ENCODE measurements at regions not wholly inside any gene's neighbourhood (a gene's known extent, or its start where the extent isn't known, plus 50 kb on each side); places are given as distances from the start of the nearest gene placed in this dataset.
A peak's percentile ranks its signal among the peaks of the same experiment; 100 is the strongest.

- H3K9me3 ChIP-seq (ENCODE audit: control insufficient read depth, low read length) = no peaks in the 10 kb centered on the region
- no peaks in the 10 kb centered on the region for H3K36me3 ChIP-seq (ENCODE audit: control insufficient read depth in 1 of 2, insufficient read depth in 2 of 2, low read depth in 1 of 2, low read length in 2 of 2)
- H3K4me2 ChIP-seq (ENCODE audit: low read length, poor library complexity, severe bottlenecking) = no peak overlapping the region
- H2BK5ac ChIP-seq (ENCODE audit: low read depth, low read length, poor library complexity, severe bottlenecking) = no peak overlapping the region
- H3K14ac ChIP-seq (ENCODE audit: low read length in 2 of 2) = no peak overlapping the region
- H3K18ac ChIP-seq (ENCODE audit: low read depth in 1 of 2, low read length in 2 of 2) = no peak overlapping the region
- H2AFZ ChIP-seq (ENCODE audit: low read depth, low read length) = no peak overlapping the region
- H4K91ac ChIP-seq (ENCODE audit: low read length) = no peak overlapping the region
- no peaks in the 10 kb centered on the region for H3K27me3 ChIP-seq (ENCODE audit: control insufficient read depth in 1 of 2, insufficient read depth in 1 of 2, low read length in 2 of 2)
- H2AK5ac ChIP-seq (ENCODE audit: low read length, severe bottlenecking) = peak overlapping the region; percentile 89
- H4K8ac ChIP-seq (ENCODE audit: low read length) = no peak overlapping the region
- no peak overlapping the region for H2BK12ac ChIP-seq (ENCODE audit: low read length in 2 of 2)
- peaks cover 2% of the 10 kb centered on the region for H3K4me1 ChIP-seq (ENCODE audit: control insufficient read depth, insufficient read depth, low read depth, low read length)
- H3K4me3 ChIP-seq (ENCODE audit: insufficient read depth in 1 of 2, low read depth in 1 of 2, low read length in 2 of 2) = no peak overlapping the region
- no peak overlapping the region for H3K23ac ChIP-seq (ENCODE audit: low read length in 2 of 2)
- no peak overlapping the region for H2BK15ac ChIP-seq (ENCODE audit: low read depth, poor library complexity, severe bottlenecking)
- H3K9ac ChIP-seq (ENCODE audit: low read length) = no peak overlapping the region
- no peak for DNase-seq
- H3K27ac ChIP-seq (ENCODE audit: low read length, poor library complexity, severe bottlenecking) = peak overlapping the region; percentile 58
- no peak overlapping the region for H2BK120ac ChIP-seq (ENCODE audit: low read depth, low read length)
- H3K4ac ChIP-seq (ENCODE audit: low read depth in 1 of 2, low read length in 2 of 2) = no peak overlapping the region
- no peaks in the 10 kb centered on the region for H3K79me1 ChIP-seq (replicated peaks; ENCODE audit: low read length, poor library complexity, severe bottlenecking)
Observed at GRCh38 chr6:21998582-21998981, 298.3 kb downstream of the PRL start.

- H3K4me2 ChIP-seq (ENCODE audit: low read length, poor library complexity, severe bottlenecking) = peak overlapping the region; percentile 17
- H2BK5ac ChIP-seq (ENCODE audit: low read depth, low read length, poor library complexity, severe bottlenecking) = no peak overlapping the region
- no peaks in the 10 kb centered on the region for H3K36me3 ChIP-seq (ENCODE audit: control insufficient read depth in 1 of 2, insufficient read depth in 2 of 2, low read depth in 1 of 2, low read length in 2 of 2)
- H2BK120ac ChIP-seq (ENCODE audit: low read depth, low read length) = no peak overlapping the region
- H3K79me1 ChIP-seq (replicated peaks; ENCODE audit: low read length, poor library complexity, severe bottlenecking) = no peaks in the 10 kb centered on the region
- H3K23ac ChIP-seq (ENCODE audit: low read length in 2 of 2) = no peak overlapping the region
- 45% methylated on average over 4 of the region's 6 CpGs for WGBS
- no peak overlapping the region for H4K91ac ChIP-seq (ENCODE audit: low read length)
- no peak overlapping the region for H2AK5ac ChIP-seq (ENCODE audit: low read length, severe bottlenecking)
- H2BK15ac ChIP-seq (ENCODE audit: low read depth, poor library complexity, severe bottlenecking) = no peak overlapping the region
- no peaks in the 10 kb centered on the region for H3K9me3 ChIP-seq (ENCODE audit: control insufficient read depth, low read length)
- no peak overlapping the region for H3K9ac ChIP-seq (ENCODE audit: low read length)
- peak overlapping the region; percentile 9 to 77 for H2BK12ac ChIP-seq (ENCODE audit: low read length in 2 of 2)
- H3K14ac ChIP-seq (ENCODE audit: low read length in 2 of 2) = no peak overlapping the region
- peak overlapping the region; percentile 78 for H4K8ac ChIP-seq (ENCODE audit: low read length)
- no peaks in the 10 kb centered on the region for H3K27me3 ChIP-seq (ENCODE audit: control insufficient read depth in 1 of 2, insufficient read depth in 1 of 2, low read length in 2 of 2)
- peaks cover 2% of the 10 kb centered on the region for H3K4me1 ChIP-seq (ENCODE audit: control insufficient read depth, insufficient read depth, low read depth, low read length)
- H3K18ac ChIP-seq (ENCODE audit: low read depth in 1 of 2, low read length in 2 of 2) = peak overlapping the region in 1 of 2 experiments; percentile 38
- no peak overlapping the region for H3K4ac ChIP-seq (ENCODE audit: low read depth in 1 of 2, low read length in 2 of 2)
- peak overlapping the region; percentile 58 for H3K27ac ChIP-seq (ENCODE audit: low read length, poor library complexity, severe bottlenecking)
- H2AFZ ChIP-seq (ENCODE audit: low read depth, low read length) = no peak overlapping the region
- peak; percentile 79 for DNase-seq
- H3K4me3 ChIP-seq (ENCODE audit: insufficient read depth in 1 of 2, low read depth in 1 of 2, low read length in 2 of 2) = no peak overlapping the region
Observed at GRCh38 chr6:21999012-21999528, 297.8 kb downstream of the PRL start.

GRCh38 chr6:21999741-22000140 is 297.1 kb downstream of the PRL start:
- peak overlapping the region; percentile 47 for H4K8ac ChIP-seq (ENCODE audit: low read length)
- no peak overlapping the region for H3K14ac ChIP-seq (ENCODE audit: low read length in 2 of 2)
- no peaks in the 10 kb centered on the region for H3K79me1 ChIP-seq (replicated peaks; ENCODE audit: low read length, poor library complexity, severe bottlenecking)
- no peak overlapping the region for H3K9ac ChIP-seq (ENCODE audit: low read length)
- no peak overlapping the region for H3K4ac ChIP-seq (ENCODE audit: low read depth in 1 of 2, low read length in 2 of 2)
- no peak overlapping the region for H3K4me3 ChIP-seq (ENCODE audit: insufficient read depth in 1 of 2, low read depth in 1 of 2, low read length in 2 of 2)
- H3K9me3 ChIP-seq (ENCODE audit: control insufficient read depth, low read length) = no peaks in the 10 kb centered on the region
- H2BK12ac ChIP-seq (ENCODE audit: low read length in 2 of 2) = peak overlapping the region in 1 of 2 experiments; percentile 15
- peak overlapping the region; percentile 40 for H2AK5ac ChIP-seq (ENCODE audit: low read length, severe bottlenecking)
- no peak overlapping the region for H2BK120ac ChIP-seq (ENCODE audit: low read depth, low read length)
- peak overlapping the region in 1 of 2 experiments; percentile 13 for H3K18ac ChIP-seq (ENCODE audit: low read depth in 1 of 2, low read length in 2 of 2)
- 50% methylated on average over 1 of the region's 1 CpG for WGBS
- no peak overlapping the region for H4K91ac ChIP-seq (ENCODE audit: low read length)
- H2AFZ ChIP-seq (ENCODE audit: low read depth, low read length) = no peak overlapping the region
- no peaks in the 10 kb centered on the region for H3K27me3 ChIP-seq (ENCODE audit: control insufficient read depth in 1 of 2, insufficient read depth in 1 of 2, low read length in 2 of 2)
- no peak overlapping the region for H3K4me2 ChIP-seq (ENCODE audit: low read length, poor library complexity, severe bottlenecking)
- no peak overlapping the region for H3K27ac ChIP-seq (ENCODE audit: low read length, poor library complexity, severe bottlenecking)
- no peak overlapping the region for H3K23ac ChIP-seq (ENCODE audit: low read length in 2 of 2)
- DNase-seq = no peak
- no peaks in the 10 kb centered on the region for H3K36me3 ChIP-seq (ENCODE audit: control insufficient read depth in 1 of 2, insufficient read depth in 2 of 2, low read depth in 1 of 2, low read length in 2 of 2)
- H3K4me1 ChIP-seq (ENCODE audit: control insufficient read depth, insufficient read depth, low read depth, low read length) = peaks cover 2% of the 10 kb centered on the region
- H2BK15ac ChIP-seq (ENCODE audit: low read depth, poor library complexity, severe bottlenecking) = no peak overlapping the region
- H2BK5ac ChIP-seq (ENCODE audit: low read depth, low read length, poor library complexity, severe bottlenecking) = no peak overlapping the region

GRCh38 chr6:22001396-22002027 is 295.3 kb downstream of the PRL start:
- Histone ChIP-seq H4K8ac (ENCODE audit: low read length) (no peak overlapping the region), H2BK12ac (ENCODE audit: low read length in 2 of 2) (peak overlapping the region in 1 of 2 experiments; percentile 10), H3K27ac (ENCODE audit: low read length, poor library complexity, severe bottlenecking) (no peak overlapping the region), H2BK5ac (ENCODE audit: low read depth, low read length, poor library complexity, severe bottlenecking) (no peak overlapping the region), H4K91ac (ENCODE audit: low read length) (no peak overlapping the region), H3K4me3 (ENCODE audit: insufficient read depth in 1 of 2, low read depth in 1 of 2, low read length in 2 of 2) (no peak overlapping the region), H3K14ac (ENCODE audit: low read length in 2 of 2) (no peak overlapping the region), H3K9me3 (ENCODE audit: control insufficient read depth, low read length) (no peaks in the 10 kb centered on the region), H2AK5ac (ENCODE audit: low read length, severe bottlenecking) (no peak overlapping the region), H2BK120ac (ENCODE audit: low read depth, low read length) (no peak overlapping the region), H3K4ac (ENCODE audit: low read depth in 1 of 2, low read length in 2 of 2) (no peak overlapping the region), H2BK15ac (ENCODE audit: low read depth, poor library complexity, severe bottlenecking) (no peak overlapping the region), H3K23ac (ENCODE audit: low read length in 2 of 2) (no peak overlapping the region), H3K9ac (ENCODE audit: low read length) (no peak overlapping the region), H2AFZ (ENCODE audit: low read depth, low read length) (no peak overlapping the region), H3K79me1 (replicated peaks; ENCODE audit: low read length, poor library complexity, severe bottlenecking) (no peaks in the 10 kb centered on the region), H3K18ac (ENCODE audit: low read depth in 1 of 2, low read length in 2 of 2) (peak overlapping the region in 1 of 2 experiments; percentile 44), H3K4me1 (ENCODE audit: control insufficient read depth, insufficient read depth, low read depth, low read length) (peaks cover 4% of the 10 kb centered on the region), H3K27me3 (ENCODE audit: control insufficient read depth in 1 of 2, insufficient read depth in 1 of 2, low read length in 2 of 2) (no peaks in the 10 kb centered on the region), H3K36me3 (ENCODE audit: control insufficient read depth in 1 of 2, insufficient read depth in 2 of 2, low read depth in 1 of 2, low read length in 2 of 2) (no peaks in the 10 kb centered on the region), H3K4me2 (ENCODE audit: low read length, poor library complexity, severe bottlenecking) (no peak overlapping the region)
- WGBS = 100% methylated on average over 1 of the region's 2 CpGs
- DNase-seq = no peak

Measured in mesenchymal stem cell (in vitro differentiated cells and primary cell).